Sigmoid colon (tissue), 6 donors: ENCODE measurements at regions not wholly inside any gene's neighbourhood (a gene's known extent, or its start where the extent isn't known, plus 50 kb on each side); places are given as distances from the start of the nearest gene placed in this dataset.

Experiments used
- DNase-seq: peaks from one replicate; pipeline ENCODE4 v3.0.0-alpha.2; 2019
- H3K27ac ChIP-seq, 4 donors: fragments of 200-600 bp; sonication (generic); one replicate each; pipeline ENCODE4 v1.5.1; 2016 to 2019; ENCODE audit warnings: mild to moderate bottlenecking in 1 of 4
- H3K27me3 ChIP-seq, 3 donors: fragments of 200-600 bp; sonication (generic); one replicate each; pipeline ENCODE4 v1.5.1; 2019; ENCODE audit warnings: mild to moderate bottlenecking in 1 of 3
- H3K36me3 ChIP-seq, 4 donors: fragments of 200-600 bp; sonication (generic); one replicate each; pipeline ENCODE4 v1.5.1; 2016 to 2019
- H3K4me1 ChIP-seq, 4 donors: fragments of 200-600 bp; sonication (generic); one replicate each; pipeline ENCODE4 v1.5.1; 2017 to 2019
- H3K4me3 ChIP-seq, 4 donors: fragments of 200-600 bp; sonication (generic); one replicate each; pipeline ENCODE4 v1.5.1; 2017 to 2019; ENCODE audit warnings: mild to moderate bottlenecking in 2 of 4, moderate library complexity in 1 of 4
- H3K9me3 ChIP-seq, 4 donors: fragments of 200-600 bp in 3 of 4; sonication (generic) in 3 of 4; one replicate each; pipeline versions ENCODE4 v1.5.1 to v1.6.1; 2013 to 2019
- CTCF ChIP-seq, 4 experiments: fragments of 450-650 bp in 3 of 4; fragments of 200-600 bp in 1 of 4; IDR thresholded peaks; one replicate each; pipeline ENCODE4 v1.5.1; 2016 to 2019; ENCODE audit warnings: antibody characterized with exemption in 4 of 4, mild to moderate bottlenecking in 3 of 4, moderate library complexity in 2 of 4
- EP300 ChIP-seq, 4 donors: sonication (generic); formaldehyde crosslinking; IDR thresholded peaks; one replicate each; pipeline ENCODE4 v1.6.1; 2017; ENCODE audit warnings: antibody characterized with exemption in 4 of 4
- POLR2A ChIP-seq, 2 donors: fragments of 450-650 bp; IDR thresholded peaks; one replicate each; pipeline ENCODE4 v1.6.1; 2016; ENCODE audit warnings: antibody characterized with exemption in 2 of 2, mild to moderate bottlenecking in 2 of 2, moderate library complexity in 2 of 2
- POLR2AphosphoS5 ChIP-seq, 4 donors: sonication (generic); formaldehyde crosslinking; IDR thresholded peaks; one replicate each; pipeline ENCODE4 v1.6.1; 2017; ENCODE audit warnings: antibody characterized with exemption in 4 of 4
- WGBS, 2 donors: extraction: QIAGEN DNeasy Blood & Tissue Kit; methylation state at CpG; one replicate each; pipeline ENCODE4 v1.1.7; 2013; 5-methylcytosine and 5-hydroxymethylcytosine counted together
- intact Hi-C: fragments of 100-400 bp; cut with DNase I; formaldehyde crosslinking; loops from one replicate; pipeline ENCODE4 v1.15.1; 2023
- donor health status: healthy with polysubstance abuse.
- donor health status: healthy.

GRCh38 chr3:1609416-1609815 is 489.2 kb upstream of the CNTN4 start:
- Histone ChIP-seq H3K4me3 (no peak overlapping the region), H3K4me1 (no peaks in the 10 kb centered on the region), H3K9me3 (no peaks in the 10 kb centered on the region), H3K27me3 (no peaks in the 10 kb centered on the region), H3K27ac (no peak overlapping the region), H3K36me3 (no peaks in the 10 kb centered on the region)
- no peak for DNase-seq
- intact Hi-C loops = no loop called here
- no peak for TF ChIP-seq CTCF (IDR thresholded peaks at IDR 0.05)
- no peak for TF ChIP-seq EP300 (IDR thresholded peaks at IDR 0.05)
- no peak for TF ChIP-seq POLR2AphosphoS5 (IDR thresholded peaks at IDR 0.05)
- no peak for TF ChIP-seq POLR2A (IDR thresholded peaks at IDR 0.05)
- WGBS, 2 donors = 60 to 62% methylated on average over 1 of the region's 1 CpG

- intact Hi-C loops = no loop called here
- no peak for TF ChIP-seq POLR2A (IDR thresholded peaks at IDR 0.05)
- no peak for TF ChIP-seq POLR2AphosphoS5 (IDR thresholded peaks at IDR 0.05)
- no peak for TF ChIP-seq CTCF (IDR thresholded peaks at IDR 0.05)
- no peak for TF ChIP-seq EP300 (IDR thresholded peaks at IDR 0.05)
- H3K9me3 ChIP-seq = no peaks in the 10 kb centered on the region
- H3K27me3 ChIP-seq = no peaks in the 10 kb centered on the region
- no peaks in the 10 kb centered on the region for H3K36me3 ChIP-seq
- peaks cover 0 to 4% (median 0%) of the 10 kb centered on the region in 4 donors for H3K4me1 ChIP-seq
- DNase-seq = no peak
- no peak overlapping the region for H3K4me3 ChIP-seq
- H3K27ac ChIP-seq = no peak overlapping the region
- 48 to 68% methylated on average over 3 of the region's 3 CpGs for WGBS, 2 donors
These were observed 486.8 kb upstream of the CNTN4 start for GRCh38 chr3:1611824-1612223.

DNA sequence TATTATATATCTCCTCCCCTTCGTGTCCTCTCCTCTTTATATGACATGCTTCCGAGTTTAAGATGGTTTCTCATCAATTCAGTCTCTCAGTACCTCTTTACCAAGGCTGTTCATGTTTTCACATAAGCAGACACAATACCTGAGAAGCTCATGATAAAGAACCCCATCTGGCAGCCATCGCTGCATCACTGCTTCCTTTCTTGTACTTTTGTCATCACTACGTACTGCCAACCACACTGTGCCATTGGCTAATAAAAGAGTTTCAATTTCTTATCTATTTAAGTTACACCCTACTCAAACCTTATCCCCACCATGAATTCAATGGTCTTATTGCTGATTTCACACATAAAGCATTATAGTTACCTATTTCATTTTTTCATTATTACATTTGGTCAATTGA is 484.7 kb upstream of the CNTN4 start:
- H3K27ac ChIP-seq = no peak overlapping the region
- H3K4me3 ChIP-seq = no peak overlapping the region
- peaks cover 0 to 10% (median 0%) of the 10 kb centered on the region in 4 donors for H3K4me1 ChIP-seq
- TF ChIP-seq POLR2AphosphoS5 (IDR thresholded peaks at IDR 0.05) (no peak), POLR2A (IDR thresholded peaks at IDR 0.05) (no peak), EP300 (IDR thresholded peaks at IDR 0.05) (no peak), CTCF (IDR thresholded peaks at IDR 0.05) (no peak)
- DNase-seq = no peak
- H3K27me3 ChIP-seq = no peaks in the 10 kb centered on the region
- WGBS, 2 donors = 88 to 91% methylated on average over 4 of the region's 4 CpGs
- intact Hi-C loops = no loop called here
- H3K36me3 ChIP-seq = no peaks in the 10 kb centered on the region
- no peaks in the 10 kb centered on the region for H3K9me3 ChIP-seq

DNA sequence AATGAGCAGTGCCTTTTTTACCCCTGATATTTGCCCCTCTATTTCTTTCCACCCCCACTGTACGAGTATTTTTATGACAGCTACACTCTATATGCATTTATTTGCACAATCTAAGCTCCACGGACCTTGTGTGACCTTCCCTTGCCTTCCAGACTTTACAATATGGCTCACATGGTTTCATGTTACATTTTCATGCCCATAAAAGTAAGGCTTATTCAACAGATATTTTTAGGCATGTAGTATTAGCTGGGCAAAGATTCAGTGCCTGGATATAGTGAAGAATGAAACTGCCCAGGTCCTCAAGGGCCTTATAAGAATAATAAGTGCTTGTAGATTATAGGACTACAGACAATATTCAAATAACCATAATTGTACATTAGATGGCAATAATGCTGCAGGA is 481.9 kb upstream of the CNTN4 start:
- DNase-seq = no peak
- intact Hi-C loops = no loop called here
- 10 to 26% methylated on average over 2 of the region's 2 CpGs for WGBS, 2 donors
- no peaks in the 10 kb centered on the region for H3K27me3 ChIP-seq
- no peak overlapping the region for H3K4me3 ChIP-seq
- H3K9me3 ChIP-seq = no peaks in the 10 kb centered on the region
- TF ChIP-seq CTCF (IDR thresholded peaks at IDR 0.05) (no peak), POLR2AphosphoS5 (IDR thresholded peaks at IDR 0.05) (no peak), POLR2A (IDR thresholded peaks at IDR 0.05) (no peak), EP300 (IDR thresholded peaks at IDR 0.05) (no peak)
- no peak overlapping the region for H3K27ac ChIP-seq
- no peaks in the 10 kb centered on the region for H3K36me3 ChIP-seq
- H3K4me1 ChIP-seq = peaks cover 0 to 10% (median 0%) of the 10 kb centered on the region in 4 donors

- no peaks in the 10 kb centered on the region for H3K9me3 ChIP-seq
- no peak overlapping the region for H3K4me3 ChIP-seq
- TF ChIP-seq POLR2A (IDR thresholded peaks at IDR 0.05) = no peak
- no peak for TF ChIP-seq POLR2AphosphoS5 (IDR thresholded peaks at IDR 0.05)
- no peak for TF ChIP-seq EP300 (IDR thresholded peaks at IDR 0.05)
- TF ChIP-seq CTCF (IDR thresholded peaks at IDR 0.05) = no peak
- 85 to 91% methylated on average over 2 of the region's 2 CpGs for WGBS, 2 donors
- intact Hi-C loops = no loop called here
- H3K27me3 ChIP-seq = no peaks in the 10 kb centered on the region
- no peaks in the 10 kb centered on the region for H3K36me3 ChIP-seq
- no peaks in the 10 kb centered on the region for H3K4me1 ChIP-seq
- H3K27ac ChIP-seq = no peak overlapping the region
- no peak for DNase-seq
These were observed 474.8 kb upstream of the CNTN4 start for GRCh38 chr3:1623896-1624295.
